Gastroesophageal sphincter (tissue), 3 donors: ENCODE measurements at regions not wholly inside any gene's neighbourhood (a gene's known extent, or its start where the extent isn't known, plus 50 kb on each side); places are given as distances from the start of the nearest gene placed in this dataset.

Experiments used
- EP300 ChIP-seq: sonication (generic); formaldehyde crosslinking; IDR thresholded peaks from one replicate; pipeline ENCODE4 v1.6.1; 2017; ENCODE audit warnings: antibody characterized with exemption, mild to moderate bottlenecking
- POLR2A ChIP-seq, 2 donors: fragments of 450-650 bp; IDR thresholded peaks; one replicate each; pipeline ENCODE4 v1.6.1; 2017; ENCODE audit warnings: antibody characterized with exemption in 2 of 2, mild to moderate bottlenecking in 2 of 2, moderate library complexity in 1 of 2
- POLR2AphosphoS5 ChIP-seq: sonication (generic); formaldehyde crosslinking; IDR thresholded peaks from one replicate; pipeline ENCODE4 v1.6.1; 2017; ENCODE audit warnings: antibody characterized with exemption
- TF ChIP-seq, protein P1 (sequence below), 4 experiments: fragments of 200-600 bp in 2 of 4; fragments of 450-650 bp in 2 of 4; sonication (generic) in 1 of 4; IDR thresholded peaks; one replicate each; pipeline ENCODE4 v1.5.1; 2017 to 2019; ENCODE audit warnings: antibody characterized with exemption in 4 of 4, mild to moderate bottlenecking in 2 of 4, moderate library complexity in 2 of 4

DNA sequence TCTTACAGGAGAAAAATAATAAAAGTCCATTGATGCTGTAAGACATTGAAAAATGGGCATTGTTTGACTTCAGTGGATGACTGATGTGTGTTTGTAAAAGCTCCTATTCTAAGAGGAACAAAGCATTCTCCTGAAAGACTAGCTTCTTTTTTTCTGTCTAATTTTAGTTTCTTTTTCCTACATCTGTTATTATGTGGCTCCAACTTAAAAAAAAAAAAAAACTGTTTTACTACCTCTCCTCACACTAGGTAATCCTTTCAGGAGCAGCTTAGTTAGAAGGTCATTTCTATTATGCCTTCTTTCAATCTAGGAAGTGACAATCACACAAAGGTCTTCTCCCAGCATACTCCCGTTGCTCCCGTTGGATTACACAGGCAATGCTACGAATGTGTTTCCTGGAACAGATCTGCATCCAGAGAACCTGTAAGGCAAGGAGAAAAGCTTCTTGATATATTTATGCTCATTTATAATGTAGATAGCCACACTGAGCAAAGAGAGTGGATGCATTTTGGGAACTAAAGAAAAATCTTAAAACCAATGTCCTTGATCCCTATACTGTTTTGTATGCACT, 595.1 kb upstream of the CCDC179 start:
- TF ChIP-seq, protein P1, sequence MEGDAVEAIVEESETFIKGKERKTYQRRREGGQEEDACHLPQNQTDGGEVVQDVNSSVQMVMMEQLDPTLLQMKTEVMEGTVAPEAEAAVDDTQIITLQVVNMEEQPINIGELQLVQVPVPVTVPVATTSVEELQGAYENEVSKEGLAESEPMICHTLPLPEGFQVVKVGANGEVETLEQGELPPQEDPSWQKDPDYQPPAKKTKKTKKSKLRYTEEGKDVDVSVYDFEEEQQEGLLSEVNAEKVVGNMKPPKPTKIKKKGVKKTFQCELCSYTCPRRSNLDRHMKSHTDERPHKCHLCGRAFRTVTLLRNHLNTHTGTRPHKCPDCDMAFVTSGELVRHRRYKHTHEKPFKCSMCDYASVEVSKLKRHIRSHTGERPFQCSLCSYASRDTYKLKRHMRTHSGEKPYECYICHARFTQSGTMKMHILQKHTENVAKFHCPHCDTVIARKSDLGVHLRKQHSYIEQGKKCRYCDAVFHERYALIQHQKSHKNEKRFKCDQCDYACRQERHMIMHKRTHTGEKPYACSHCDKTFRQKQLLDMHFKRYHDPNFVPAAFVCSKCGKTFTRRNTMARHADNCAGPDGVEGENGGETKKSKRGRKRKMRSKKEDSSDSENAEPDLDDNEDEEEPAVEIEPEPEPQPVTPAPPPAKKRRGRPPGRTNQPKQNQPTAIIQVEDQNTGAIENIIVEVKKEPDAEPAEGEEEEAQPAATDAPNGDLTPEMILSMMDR (IDR thresholded peaks at IDR 0.05), result no peak
- TF ChIP-seq POLR2AphosphoS5 (no peak), POLR2A (IDR thresholded peaks at IDR 0.05) (no peak), EP300 (no peak)
